DMS79 (cell line): ENCODE measurements at regions not wholly inside any gene's neighbourhood (a gene's known extent, or its start where the extent isn't known, plus 50 kb on each side); places are given as distances from the start of the nearest gene placed in this dataset.
"Not testable (repeated sequence)": the region's sequence is repeated elsewhere in the genome, so short reads cannot be mapped to it uniquely, and the experiment has no call there.

Experiments
- DNase-seq: peaks from one replicate; lab custom pipeline; 2025; lab: John Stamatoyannopoulos, UW

GRCh38 chr3:184440151-184440550 is 60.3 kb downstream of the CHRD start:
- no peak for DNase-seq

GRCh38 chr3:184441202-184441900 is 61.5 kb downstream of the CHRD start:
- DNase-seq = no peak

- DNase-seq = no peak
Observed at GRCh38 chr3:184443364-184443763, 63.5 kb downstream of the CHRD start.

GRCh38 chr3:184443831-184444230 is 64.0 kb downstream of the CHRD start:
- no peak for DNase-seq

GRCh38 chr3:184448321-184449160 is 68.7 kb downstream of the CHRD start:
- no peak for DNase-seq

- no peak for DNase-seq
Observed at GRCh38 chr3:184449161-184449515, 69.3 kb downstream of the CHRD start.

- DNase-seq = no peak
Observed at GRCh38 chr3:184450547-184450946, 70.7 kb downstream of the CHRD start.

- DNase-seq = no peak
Observed at GRCh38 chr3:184453296-184453695, 73.4 kb downstream of the CHRD start.

GRCh38 chr3:184455991-184456390 is 76.1 kb downstream of the CHRD start:
- DNase-seq = no peak

GRCh38 chr3:184456476-184456875 is 76.6 kb downstream of the CHRD start:
- no peak for DNase-seq

GRCh38 chr3:184457329-184457728 is 77.5 kb downstream of the CHRD start:
- DNase-seq = no peak

GRCh38 chr3:184457784-184458377 is 78.0 kb downstream of the CHRD start:
- not testable (repeated sequence) for DNase-seq

GRCh38 chr3:184459355-184459754 is 79.5 kb downstream of the CHRD start:
- no peak for DNase-seq

- no peak for DNase-seq
Observed at GRCh38 chr3:184460276-184460675, 80.4 kb downstream of the CHRD start.

- no peak for DNase-seq
Observed at GRCh38 chr3:184461219-184461618, 81.4 kb downstream of the CHRD start.

- DNase-seq = no peak
Observed at GRCh38 chr3:184465883-184466412, 86.1 kb downstream of the CHRD start.

- DNase-seq = peak; percentile 5
Observed at GRCh38 chr3:184466413-184466960, 86.6 kb downstream of the CHRD start.

- DNase-seq = no peak
Observed at GRCh38 chr3:184467171-184467570, 87.3 kb downstream of the CHRD start.

- DNase-seq = no peak
Observed at GRCh38 chr3:184470551-184470950, 90.7 kb downstream of the CHRD start.

- DNase-seq = no peak
Observed at GRCh38 chr3:184471439-184471838, 90.1 kb upstream of the EPHB3 start.

GRCh38 chr3:184472723-184473428 is 88.7 kb upstream of the EPHB3 start:
- no peak for DNase-seq

GRCh38 chr3:184474897-184475296 is 86.7 kb upstream of the EPHB3 start:
- no peak for DNase-seq
